Smooth muscle cell (in vitro differentiated cells): ENCODE measurements at regions not wholly inside any gene's neighbourhood (a gene's known extent, or its start where the extent isn't known, plus 50 kb on each side); places are given as distances from the start of the nearest gene placed in this dataset.
"Not testable (repeated sequence)": the region's sequence is repeated elsewhere in the genome, so short reads cannot be mapped to it uniquely, and the experiment has no call there.

Source experiments
- DNase-seq: peaks from one replicate; lab custom pipeline; 2025; ENCODE audit not compliant: unreplicated experiment; lab: John Stamatoyannopoulos, UW
- H2AFZ ChIP-seq: fragments of 200-600 bp; sonication (generic); 2 replicates; pipeline ENCODE4 v1.6.0; 2016; ENCODE audit warnings: antibody characterized with exemption, low read depth, mild to moderate bottlenecking
- H3F3A ChIP-seq: fragments of 200-600 bp; sonication (generic); 2 replicates; pipeline ENCODE4 v1.6.0; 2017; ENCODE audit warnings: antibody characterized with exemption, low read depth
- H3K27ac ChIP-seq: fragments of 200-600 bp; sonication (generic); 2 replicates; pipeline ENCODE4 v1.5.1; 2016; ENCODE audit warnings: low read depth, mild to moderate bottlenecking
- H3K27me3 ChIP-seq: fragments of 200-600 bp; sonication (generic); 2 replicates; pipeline ENCODE4 v1.6.1; 2016; ENCODE audit warnings: low read depth, mild to moderate bottlenecking
- H3K36me3 ChIP-seq: fragments of 200-600 bp; sonication (generic); 2 replicates; pipeline ENCODE4 v1.5.1; 2016; ENCODE audit warnings: low read depth
- H3K4me1 ChIP-seq: fragments of 200-600 bp; sonication (generic); 2 replicates; pipeline ENCODE4 v1.5.1; 2016; ENCODE audit warnings: low read depth
- H3K4me2 ChIP-seq: fragments of 200-600 bp; sonication (generic); 2 replicates; pipeline ENCODE4 v1.6.0; 2016; ENCODE audit warnings: mild to moderate bottlenecking
- H3K4me3 ChIP-seq: fragments of 200-600 bp; sonication (generic); 2 replicates; pipeline ENCODE4 v1.5.1; 2016; ENCODE audit warnings: mild to moderate bottlenecking
- H3K79me2 ChIP-seq: fragments of 200-600 bp; sonication (generic); 2 replicates; pipeline ENCODE4 v1.6.0; 2016; ENCODE audit warnings: low read depth, mild to moderate bottlenecking
- H3K9ac ChIP-seq: fragments of 200-600 bp; sonication (generic); 2 replicates; pipeline ENCODE4 v1.6.0; 2016; ENCODE audit warnings: low read depth
- H3K9me3 ChIP-seq: fragments of 200-600 bp; sonication (generic); replicated peaks from 2 replicates; pipeline ENCODE4 v1.5.1; 2016; ENCODE audit warnings: low read depth
- H4K20me1 ChIP-seq: fragments of 200-600 bp; sonication (generic); 2 replicates; pipeline ENCODE4 v1.6.0; 2016; ENCODE audit warnings: low read depth
- CTCF ChIP-seq: fragments of 200-600 bp; sonication (generic); IDR thresholded peaks from 2 replicates; pipeline ENCODE4 v1.5.1; 2017; ENCODE audit warnings: borderline replicate concordance, mild to moderate bottlenecking, antibody characterized with exemption; ENCODE audit not compliant: insufficient read depth, poor library complexity, severe bottlenecking
- WGBS: methylation state at CpG from one replicate; pipeline ENCODE4 v1.1.7; 2016; ENCODE audit warnings: low lambda C conversion rate; 5-methylcytosine and 5-hydroxymethylcytosine counted together

GRCh38 chr17:5897275-5897911 lies 172.8 kb upstream of the WSCD1 start:
- no peak for TF ChIP-seq CTCF
- DNase-seq, result no peak
- WGBS, result 14% methylated on average over 14 of the region's 14 CpGs
- peaks cover 18% of the 10 kb centered on the region for H3K4me1 ChIP-seq
- H3K36me3 ChIP-seq, result no peaks in the 10 kb centered on the region
- no peak overlapping the region for H2AFZ ChIP-seq
- no peak overlapping the region for H3K9ac ChIP-seq
- H3K27ac ChIP-seq, result no peak overlapping the region
- H3K4me2 ChIP-seq, result no peak overlapping the region
- no peaks in the 10 kb centered on the region for H3K9me3 ChIP-seq
- H3F3A ChIP-seq, result no peaks in the 10 kb centered on the region
- no peaks in the 10 kb centered on the region for H4K20me1 ChIP-seq
- H3K4me3 ChIP-seq, result no peak overlapping the region
- H3K79me2 ChIP-seq, result no peaks in the 10 kb centered on the region
- peaks cover 8% of the 10 kb centered on the region for H3K27me3 ChIP-seq

- not testable (repeated sequence) for H3K4me3 ChIP-seq, H3K9ac ChIP-seq, H3K36me3 ChIP-seq, H3K9me3 ChIP-seq, H3K79me2 ChIP-seq, H3K27ac ChIP-seq, H3F3A ChIP-seq, H3K27me3 ChIP-seq, H3K4me2 ChIP-seq, H4K20me1 ChIP-seq, H2AFZ ChIP-seq, DNase-seq
- 93% methylated on average over 8 of the region's 8 CpGs for WGBS
- H3K4me1 ChIP-seq, result peaks cover 18% of the 10 kb centered on the region
Measured at GRCh38 chr17:5897981-5898380, 172.2 kb upstream of the WSCD1 start.

- Histone ChIP-seq H3K9me3 (no peaks in the 10 kb centered on the region), H3K4me3 (no peak overlapping the region), H3K27ac (no peak overlapping the region), H2AFZ (no peak overlapping the region), H3K36me3 (no peaks in the 10 kb centered on the region), H3K9ac (no peak overlapping the region), H3K4me1 (peaks cover 18% of the 10 kb centered on the region), H3K79me2 (no peaks in the 10 kb centered on the region), H3F3A (no peaks in the 10 kb centered on the region), H4K20me1 (no peaks in the 10 kb centered on the region), H3K27me3 (peaks cover 8% of the 10 kb centered on the region), H3K4me2 (no peak overlapping the region)
- WGBS, result 94% methylated on average over 8 of the region's 8 CpGs
- no peak for TF ChIP-seq CTCF
- no peak for DNase-seq
Measured at GRCh38 chr17:5898406-5898805, 171.8 kb upstream of the WSCD1 start.

- 77% methylated on average over 12 of the region's 12 CpGs for WGBS
- Histone ChIP-seq H3K9ac (no peak overlapping the region), H3F3A (no peaks in the 10 kb centered on the region), H3K79me2 (no peaks in the 10 kb centered on the region), H3K9me3 (no peaks in the 10 kb centered on the region), H3K36me3 (no peaks in the 10 kb centered on the region), H3K4me2 (no peak overlapping the region), H2AFZ (no peak overlapping the region), H3K27me3 (peaks cover 8% of the 10 kb centered on the region), H4K20me1 (no peaks in the 10 kb centered on the region), H3K27ac (no peak overlapping the region), H3K4me3 (no peak overlapping the region), H3K4me1 (peaks cover 9% of the 10 kb centered on the region)
- TF ChIP-seq CTCF, result no peak
- no peak for DNase-seq
Measured at GRCh38 chr17:5899496-5900195, 170.5 kb upstream of the WSCD1 start.
